ENCODE measurements at regions not wholly inside any gene's neighbourhood (a gene's known extent, or its start where the extent isn't known, plus 50 kb on each side); places are given as distances from the start of the nearest gene placed in this dataset.

DNA sequence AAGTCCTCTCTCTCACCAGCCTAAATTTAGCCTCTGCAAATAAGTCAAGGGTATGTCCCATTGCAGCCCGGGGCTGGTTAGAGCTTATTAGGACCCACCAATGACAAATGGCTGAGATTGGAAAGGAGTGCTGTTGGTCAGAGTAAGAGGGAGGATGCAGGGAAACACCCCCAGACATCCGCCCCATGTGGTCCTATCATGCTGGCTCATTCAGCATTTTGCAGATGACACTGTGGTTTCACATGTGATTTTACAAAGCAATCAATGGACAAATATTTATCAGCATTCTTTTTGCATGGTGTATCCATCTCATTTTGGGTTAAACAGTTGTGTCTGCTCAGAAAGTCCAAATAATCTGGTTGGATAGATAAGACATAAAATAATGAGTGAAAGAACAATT lies 152.2 kb upstream of the EXOC2 start:
- ChIA-PET CTCF (no interaction called here), POLR2A (no interaction called here)
- Histone ChIP-seq H3K4me3 (ENCODE audit: low read depth, low read length) (no peak overlapping the region), H3K27ac (ENCODE audit: extremely low read depth, low read depth, low read length) (no peak overlapping the region), H3K9me3 (ENCODE audit: control insufficient read depth, insufficient read depth, low read depth, low read length) (no peaks in the 10 kb centered on the region), H3K4me1 (ENCODE audit: control insufficient read depth, insufficient read depth, low read length) (no peaks in the 10 kb centered on the region), H3K36me3 (ENCODE audit: control insufficient read depth in 2 of 2, insufficient read depth in 1 of 2, low read length in 2 of 2) (no peaks in the 10 kb centered on the region)
- TF ChIP-seq ZNF555 (tag by site-specific recombination; conservative IDR thresholded peaks at IDR 0.05) (no peak), ZNF214 (tag by site-specific recombination; IDR thresholded peaks at IDR 0.05; ENCODE audit: borderline replicate concordance) (no peak), BCL11A (tag by site-specific recombination; IDR thresholded peaks at IDR 0.05; ENCODE audit: low read depth) (no peak), ZNF23 (tag by site-specific recombination; IDR thresholded peaks at IDR 0.05; ENCODE audit: borderline replicate concordance) (no peak), ZNF549 (tag by site-specific recombination; IDR thresholded peaks at IDR 0.05) (no peak), ZNF202 (tag by site-specific recombination; IDR thresholded peaks at IDR 0.05; ENCODE audit: borderline replicate concordance) (no peak), ZNF768 (tag by site-specific recombination; IDR thresholded peaks at IDR 0.05) (no peak), WT1 (tag by site-specific recombination; IDR thresholded peaks at IDR 0.05) (no peak)
- TF ChIP-seq, protein P1, sequence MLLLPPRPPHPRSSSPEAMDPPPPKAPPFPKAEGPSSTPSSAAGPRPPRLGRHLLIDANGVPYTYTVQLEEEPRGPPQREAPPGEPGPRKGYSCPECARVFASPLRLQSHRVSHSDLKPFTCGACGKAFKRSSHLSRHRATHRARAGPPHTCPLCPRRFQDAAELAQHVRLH (tag by site-specific recombination; IDR thresholded peaks at IDR 0.05): no peak
- TF ChIP-seq, protein P2, sequence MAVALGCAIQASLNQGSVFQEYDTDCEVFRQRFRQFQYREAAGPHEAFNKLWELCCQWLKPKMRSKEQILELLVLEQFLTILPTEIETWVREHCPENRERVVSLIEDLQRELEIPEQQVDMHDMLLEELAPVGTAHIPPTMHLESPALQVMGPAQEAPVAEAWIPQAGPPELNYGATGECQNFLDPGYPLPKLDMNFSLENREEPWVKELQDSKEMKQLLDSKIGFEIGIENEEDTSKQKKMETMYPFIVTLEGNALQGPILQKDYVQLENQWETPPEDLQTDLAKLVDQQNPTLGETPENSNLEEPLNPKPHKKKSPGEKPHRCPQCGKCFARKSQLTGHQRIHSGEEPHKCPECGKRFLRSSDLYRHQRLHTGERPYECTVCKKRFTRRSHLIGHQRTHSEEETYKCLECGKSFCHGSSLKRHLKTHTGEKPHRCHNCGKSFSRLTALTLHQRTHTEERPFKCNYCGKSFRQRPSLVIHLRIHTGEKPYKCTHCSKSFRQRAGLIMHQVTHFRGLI (tag by site-specific recombination; IDR thresholded peaks at IDR 0.05): no peak

DNA sequence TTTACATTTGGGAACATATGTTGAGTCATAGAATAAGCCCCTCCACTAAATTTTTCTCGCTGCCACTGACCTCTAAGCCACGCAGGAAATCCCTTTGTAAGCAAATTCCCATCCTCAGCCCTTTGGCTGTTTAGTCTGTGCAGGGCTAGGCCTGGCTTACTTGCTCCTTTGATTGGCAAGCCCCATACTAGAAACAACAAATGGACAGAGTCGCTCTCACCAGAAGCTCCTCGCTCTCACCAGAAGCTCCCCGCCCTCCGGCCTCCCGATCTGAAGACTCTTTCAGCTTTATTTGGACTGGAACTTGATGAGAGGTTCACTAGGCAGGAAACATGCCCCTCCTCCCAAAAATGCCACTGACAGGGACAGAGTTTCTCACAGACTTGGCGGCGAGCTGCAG lies 149.2 kb upstream of the EXOC2 start:
- ChIA-PET CTCF (no interaction called here), POLR2A (interaction anchor here (0.5 kb wide), 1 partner anchor 52 kb away, joined by 5 read pairs; no protein-coding TSS in a partner anchor)
- no peaks in the 10 kb centered on the region for H3K36me3 ChIP-seq (ENCODE audit: control insufficient read depth in 2 of 2, insufficient read depth in 1 of 2, low read length in 2 of 2)

DNA sequence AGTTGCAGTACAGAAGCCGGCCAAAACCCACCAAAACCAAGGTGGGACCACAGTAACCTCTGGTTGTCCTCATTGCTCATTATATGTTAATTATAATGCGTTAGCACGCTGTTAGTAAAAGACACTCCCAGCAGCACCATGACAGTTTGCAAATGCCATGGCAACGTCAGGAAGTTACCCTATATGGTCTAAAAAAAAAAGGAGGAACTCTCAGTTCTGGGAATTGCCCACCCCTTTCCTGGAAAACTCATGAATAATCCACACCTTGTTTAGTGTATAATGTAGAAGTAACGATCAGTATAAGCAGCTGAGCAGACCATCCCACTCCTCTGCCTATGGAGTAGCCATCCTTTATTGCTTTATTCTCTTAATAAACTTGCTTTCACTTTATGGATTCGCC lies 148.6 kb upstream of the EXOC2 start:
- CTCF ChIA-PET: interaction anchor here (1.0 kb wide), 1 partner anchor 23 kb away, joined by 3 read pairs; no protein-coding TSS in a partner anchor
- no peak overlapping the region for H3K4me3 ChIP-seq (ENCODE audit: low read depth, low read length)
- H3K9me3 ChIP-seq (ENCODE audit: control insufficient read depth, insufficient read depth, low read depth, low read length): no peaks in the 10 kb centered on the region
- H3K27ac ChIP-seq (ENCODE audit: extremely low read depth, low read depth, low read length): no peak overlapping the region
- POLR2A ChIA-PET: no interaction called here
- no peaks in the 10 kb centered on the region for H3K36me3 ChIP-seq (ENCODE audit: control insufficient read depth in 2 of 2, insufficient read depth in 1 of 2, low read length in 2 of 2)
- H3K4me1 ChIP-seq (ENCODE audit: control insufficient read depth, insufficient read depth, low read length): no peaks in the 10 kb centered on the region
- TF ChIP-seq ZNF335 (tag by site-specific recombination; conservative IDR thresholded peaks at IDR 0.05) (no peak), ZNF843 (tag by site-specific recombination; IDR thresholded peaks at IDR 0.05) (no peak), ZNF391 (tag by site-specific recombination; IDR thresholded peaks at IDR 0.05; ENCODE audit: borderline replicate concordance, low read depth) (no peak), ZNF292 (tag by site-specific recombination; IDR thresholded peaks at IDR 0.05; ENCODE audit: borderline replicate concordance, low read depth) (no peak), ZNF530 (tag by site-specific recombination; IDR thresholded peaks at IDR 0.05; ENCODE audit: low read depth) (no peak), ZNF324 (tag by site-specific recombination; IDR thresholded peaks at IDR 0.05) (no peak), ZNF707 (tag by site-specific recombination; IDR thresholded peaks at IDR 0.05) (no peak)
- TF ChIP-seq, protein P3, sequence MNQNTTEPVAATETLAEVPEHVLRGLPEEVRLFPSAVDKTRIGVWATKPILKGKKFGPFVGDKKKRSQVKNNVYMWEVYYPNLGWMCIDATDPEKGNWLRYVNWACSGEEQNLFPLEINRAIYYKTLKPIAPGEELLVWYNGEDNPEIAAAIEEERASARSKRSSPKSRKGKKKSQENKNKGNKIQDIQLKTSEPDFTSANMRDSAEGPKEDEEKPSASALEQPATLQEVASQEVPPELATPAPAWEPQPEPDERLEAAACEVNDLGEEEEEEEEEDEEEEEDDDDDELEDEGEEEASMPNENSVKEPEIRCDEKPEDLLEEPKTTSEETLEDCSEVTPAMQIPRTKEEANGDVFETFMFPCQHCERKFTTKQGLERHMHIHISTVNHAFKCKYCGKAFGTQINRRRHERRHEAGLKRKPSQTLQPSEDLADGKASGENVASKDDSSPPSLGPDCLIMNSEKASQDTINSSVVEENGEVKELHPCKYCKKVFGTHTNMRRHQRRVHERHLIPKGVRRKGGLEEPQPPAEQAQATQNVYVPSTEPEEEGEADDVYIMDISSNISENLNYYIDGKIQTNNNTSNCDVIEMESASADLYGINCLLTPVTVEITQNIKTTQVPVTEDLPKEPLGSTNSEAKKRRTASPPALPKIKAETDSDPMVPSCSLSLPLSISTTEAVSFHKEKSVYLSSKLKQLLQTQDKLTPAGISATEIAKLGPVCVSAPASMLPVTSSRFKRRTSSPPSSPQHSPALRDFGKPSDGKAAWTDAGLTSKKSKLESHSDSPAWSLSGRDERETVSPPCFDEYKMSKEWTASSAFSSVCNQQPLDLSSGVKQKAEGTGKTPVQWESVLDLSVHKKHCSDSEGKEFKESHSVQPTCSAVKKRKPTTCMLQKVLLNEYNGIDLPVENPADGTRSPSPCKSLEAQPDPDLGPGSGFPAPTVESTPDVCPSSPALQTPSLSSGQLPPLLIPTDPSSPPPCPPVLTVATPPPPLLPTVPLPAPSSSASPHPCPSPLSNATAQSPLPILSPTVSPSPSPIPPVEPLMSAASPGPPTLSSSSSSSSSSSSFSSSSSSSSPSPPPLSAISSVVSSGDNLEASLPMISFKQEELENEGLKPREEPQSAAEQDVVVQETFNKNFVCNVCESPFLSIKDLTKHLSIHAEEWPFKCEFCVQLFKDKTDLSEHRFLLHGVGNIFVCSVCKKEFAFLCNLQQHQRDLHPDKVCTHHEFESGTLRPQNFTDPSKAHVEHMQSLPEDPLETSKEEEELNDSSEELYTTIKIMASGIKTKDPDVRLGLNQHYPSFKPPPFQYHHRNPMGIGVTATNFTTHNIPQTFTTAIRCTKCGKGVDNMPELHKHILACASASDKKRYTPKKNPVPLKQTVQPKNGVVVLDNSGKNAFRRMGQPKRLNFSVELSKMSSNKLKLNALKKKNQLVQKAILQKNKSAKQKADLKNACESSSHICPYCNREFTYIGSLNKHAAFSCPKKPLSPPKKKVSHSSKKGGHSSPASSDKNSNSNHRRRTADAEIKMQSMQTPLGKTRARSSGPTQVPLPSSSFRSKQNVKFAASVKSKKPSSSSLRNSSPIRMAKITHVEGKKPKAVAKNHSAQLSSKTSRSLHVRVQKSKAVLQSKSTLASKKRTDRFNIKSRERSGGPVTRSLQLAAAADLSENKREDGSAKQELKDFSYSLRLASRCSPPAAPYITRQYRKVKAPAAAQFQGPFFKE (tag by site-specific recombination; IDR thresholded peaks at IDR 0.05; ENCODE audit: borderline replicate concordance): no peak

More for the DNA sequence above, 149.2 kb upstream of the EXOC2 start:
- no peak overlapping the region for H3K27ac ChIP-seq (ENCODE audit: extremely low read depth, low read depth, low read length)
- TF ChIP-seq BCL11B (tag by site-specific recombination; IDR thresholded peaks at IDR 0.05; ENCODE audit: low read depth) (no peak), ZNF843 (tag by site-specific recombination; IDR thresholded peaks at IDR 0.05) (no peak), ZNF302 (tag by site-specific recombination; IDR thresholded peaks at IDR 0.05; ENCODE audit: low read depth) (no peak), ZNF610 (tag by site-specific recombination; IDR thresholded peaks at IDR 0.05; ENCODE audit: borderline replicate concordance) (no peak), BCL11A (tag by site-specific recombination; IDR thresholded peaks at IDR 0.05; ENCODE audit: low read depth) (no peak)
- TF ChIP-seq, protein P4, sequence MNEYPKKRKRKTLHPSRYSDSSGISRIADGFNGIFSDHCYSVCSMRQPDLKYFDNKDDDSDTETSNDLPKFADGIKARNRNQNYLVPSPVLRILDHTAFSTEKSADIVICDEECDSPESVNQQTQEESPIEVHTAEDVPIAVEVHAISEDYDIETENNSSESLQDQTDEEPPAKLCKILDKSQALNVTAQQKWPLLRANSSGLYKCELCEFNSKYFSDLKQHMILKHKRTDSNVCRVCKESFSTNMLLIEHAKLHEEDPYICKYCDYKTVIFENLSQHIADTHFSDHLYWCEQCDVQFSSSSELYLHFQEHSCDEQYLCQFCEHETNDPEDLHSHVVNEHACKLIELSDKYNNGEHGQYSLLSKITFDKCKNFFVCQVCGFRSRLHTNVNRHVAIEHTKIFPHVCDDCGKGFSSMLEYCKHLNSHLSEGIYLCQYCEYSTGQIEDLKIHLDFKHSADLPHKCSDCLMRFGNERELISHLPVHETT (tag by site-specific recombination; IDR thresholded peaks at IDR 0.05): no peak
- H3K4me1 ChIP-seq (ENCODE audit: control insufficient read depth, insufficient read depth, low read length): no peaks in the 10 kb centered on the region
- H3K4me3 ChIP-seq (ENCODE audit: low read depth, low read length): no peak overlapping the region
- no peaks in the 10 kb centered on the region for H3K9me3 ChIP-seq (ENCODE audit: control insufficient read depth, insufficient read depth, low read depth, low read length)
